Adrenal gland (tissue), 5 donors: ENCODE measurements at regions not wholly inside any gene's neighbourhood (a gene's known extent, or its start where the extent isn't known, plus 50 kb on each side); places are given as distances from the start of the nearest gene placed in this dataset.

Source experiments
- POLR2A ChIP-seq, 2 donors: fragments of 450-650 bp; IDR thresholded peaks; one replicate each; pipeline ENCODE4 v1.6.1; 2017; ENCODE audit warnings: antibody characterized with exemption in 2 of 2, mild to moderate bottlenecking in 2 of 2, moderate library complexity in 1 of 2
- TF ChIP-seq, protein P1 (sequence below), 6 experiments: fragments of 450-650 bp in 4 of 6; fragments of 200-600 bp in 2 of 6; sonication (generic) in 1 of 6; IDR thresholded peaks; 1 replicate in 5 of 6; 2 replicates in 1 of 6; pipeline versions ENCODE4 v1.5.1 to v1.8.0; 2016 to 2021; ENCODE audit warnings: antibody characterized with exemption in 6 of 6, mild to moderate bottlenecking in 2 of 6, moderate library complexity in 1 of 6
- donor health status: DM: no; HTN: no; CAD: no.

DNA sequence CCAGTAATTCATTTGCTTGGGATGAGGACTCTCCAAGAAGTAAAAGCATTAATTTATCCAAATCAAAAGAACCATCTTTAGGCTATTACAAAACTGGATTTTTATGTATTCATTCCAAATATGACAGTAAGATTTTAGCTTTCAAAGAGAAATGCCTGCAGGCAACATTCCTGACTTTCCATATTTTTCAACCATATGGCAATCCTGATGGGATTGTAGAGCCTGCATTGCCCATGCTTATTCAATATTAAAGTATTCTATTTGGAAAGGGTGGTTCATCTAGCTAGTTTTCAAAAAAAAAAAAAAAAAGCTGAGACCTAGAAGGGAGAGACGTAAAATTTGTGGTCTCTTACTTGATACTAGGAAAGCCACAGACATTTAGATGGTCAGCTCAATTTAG is 1253.7 kb downstream of the LRFN5 start:
- TF ChIP-seq POLR2A (IDR thresholded peaks at IDR 0.05): no peak
- TF ChIP-seq, protein P1, sequence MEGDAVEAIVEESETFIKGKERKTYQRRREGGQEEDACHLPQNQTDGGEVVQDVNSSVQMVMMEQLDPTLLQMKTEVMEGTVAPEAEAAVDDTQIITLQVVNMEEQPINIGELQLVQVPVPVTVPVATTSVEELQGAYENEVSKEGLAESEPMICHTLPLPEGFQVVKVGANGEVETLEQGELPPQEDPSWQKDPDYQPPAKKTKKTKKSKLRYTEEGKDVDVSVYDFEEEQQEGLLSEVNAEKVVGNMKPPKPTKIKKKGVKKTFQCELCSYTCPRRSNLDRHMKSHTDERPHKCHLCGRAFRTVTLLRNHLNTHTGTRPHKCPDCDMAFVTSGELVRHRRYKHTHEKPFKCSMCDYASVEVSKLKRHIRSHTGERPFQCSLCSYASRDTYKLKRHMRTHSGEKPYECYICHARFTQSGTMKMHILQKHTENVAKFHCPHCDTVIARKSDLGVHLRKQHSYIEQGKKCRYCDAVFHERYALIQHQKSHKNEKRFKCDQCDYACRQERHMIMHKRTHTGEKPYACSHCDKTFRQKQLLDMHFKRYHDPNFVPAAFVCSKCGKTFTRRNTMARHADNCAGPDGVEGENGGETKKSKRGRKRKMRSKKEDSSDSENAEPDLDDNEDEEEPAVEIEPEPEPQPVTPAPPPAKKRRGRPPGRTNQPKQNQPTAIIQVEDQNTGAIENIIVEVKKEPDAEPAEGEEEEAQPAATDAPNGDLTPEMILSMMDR (IDR thresholded peaks at IDR 0.05): no peak
